HEK293 (cell line): ENCODE measurements at regions not wholly inside any gene's neighbourhood (a gene's known extent, or its start where the extent isn't known, plus 50 kb on each side); places are given as distances from the start of the nearest gene placed in this dataset.
A peak's percentile ranks its signal among the peaks of the same experiment; 100 is the strongest.

Source experiments
- CTCF ChIA-PET: fragments of 350-600 bp; formaldehyde crosslinking; extraction: SDS; loops from one replicate; lab custom pipeline; 2021; ENCODE audit warnings: antibody characterized with exemption; lab: Yijun Ruan, JAX
- POLR2A ChIA-PET: fragments of 300-600 bp; formaldehyde crosslinking; extraction: SDS; loops from one replicate; lab custom pipeline; 2020; ENCODE audit warnings: antibody characterized with exemption, inconsistent platforms; lab: Yijun Ruan, JAX
- H3K27ac ChIP-seq: fragments of 200-500 bp; sonication (Bioruptor generic); 2 replicates; pipeline ENCODE4 v1.5.1; 2014; ENCODE audit warnings: low read depth, low read length, control low read depth, inconsistent platforms; ENCODE audit errors: extremely low read depth
- H3K36me3 ChIP-seq, 2 experiments: fragments of 200-500 bp in 1 of 2; sonication (Bioruptor generic) in 1 of 2; 1 replicate in 1 of 2; 2 replicates in 1 of 2; pipeline ENCODE4 v1.5.1; 2014 to 2017; ENCODE audit warnings: inconsistent platforms in 2 of 2, low read length in 2 of 2; ENCODE audit not compliant: control insufficient read depth in 2 of 2, insufficient read depth in 1 of 2
- H3K4me1 ChIP-seq: fragments of 200-500 bp; sonication (Bioruptor generic); 2 replicates; pipeline ENCODE4 v1.5.1; 2014; ENCODE audit warnings: mild to moderate bottlenecking, low read length, inconsistent platforms; ENCODE audit not compliant: control insufficient read depth, insufficient read depth
- H3K4me3 ChIP-seq: 2 replicates; pipeline ENCODE4 v1.5.1; 2011; ENCODE audit warnings: low read depth, mild to moderate bottlenecking, control low read depth, low read length, moderate library complexity
- H3K9me3 ChIP-seq: fragments of 200-500 bp; sonication (Bioruptor generic); 2 replicates; pipeline ENCODE4 v1.5.1; 2014; ENCODE audit warnings: low read depth, low read length, inconsistent platforms; ENCODE audit not compliant: control insufficient read depth, insufficient read depth
- CTCF ChIP-seq: fragments of 450-650 bp; formaldehyde crosslinking; IDR thresholded peaks from 2 replicates; pipeline ENCODE4 v1.5.1; 2016; ENCODE audit warnings: missing biosample characterization, missing genetic modification characterization
- GLIS1 ChIP-seq: fragments of 450-650 bp; formaldehyde crosslinking; IDR thresholded peaks from 2 replicates; pipeline ENCODE4 v1.5.1; 2016; ENCODE audit warnings: missing biosample characterization, missing genetic modification characterization
- HIC1 ChIP-seq: fragments of 450-650 bp; formaldehyde crosslinking; IDR thresholded peaks from 2 replicates; pipeline ENCODE4 v1.5.1; 2016; ENCODE audit warnings: missing biosample characterization, missing genetic modification characterization
- SETDB1 ChIP-seq: IDR thresholded peaks from one replicate; pipeline ENCODE4 v1.6.1; 2017; ENCODE audit warnings: mild to moderate bottlenecking, low read length, moderate library complexity, mixed read lengths; ENCODE audit not compliant: insufficient read length
- WT1 ChIP-seq: fragments of 450-650 bp; formaldehyde crosslinking; IDR thresholded peaks from 2 replicates; pipeline ENCODE4 v1.5.1; 2016; ENCODE audit warnings: missing biosample characterization, missing genetic modification characterization
- ZBTB17 ChIP-seq: fragments of 450-650 bp; formaldehyde crosslinking; IDR thresholded peaks from 2 replicates; pipeline ENCODE4 v1.5.1; 2016; ENCODE audit warnings: missing biosample characterization, missing genetic modification characterization
- ZBTB21 ChIP-seq: fragments of 450-650 bp; formaldehyde crosslinking; IDR thresholded peaks from 2 replicates; pipeline ENCODE4 v1.5.1; 2017; ENCODE audit warnings: missing biosample characterization, missing genetic modification characterization
- ZBTB26 ChIP-seq: fragments of 450-650 bp; formaldehyde crosslinking; optimal IDR thresholded peaks from 2 replicates; pipeline ENCODE3; 2016; ENCODE audit warnings: missing biosample characterization, mild to moderate bottlenecking, missing genetic modification characterization
- ZNF239 ChIP-seq: fragments of 450-650 bp; formaldehyde crosslinking; IDR thresholded peaks from 2 replicates; pipeline ENCODE4 v1.5.1; 2016; ENCODE audit warnings: missing biosample characterization, missing genetic modification characterization
- ZNF248 ChIP-seq: fragments of 450-650 bp; formaldehyde crosslinking; IDR thresholded peaks from 2 replicates; pipeline ENCODE4 v1.5.1; 2017; ENCODE audit warnings: missing biosample characterization, missing genetic modification characterization
- ZNF274 ChIP-seq, 2 experiments: fragments of 200-500 bp in 1 of 2; fragments of 450-650 bp in 1 of 2; sonication (Bioruptor generic) in 1 of 2; formaldehyde crosslinking in 1 of 2; IDR thresholded peaks; 2 replicates each; pipeline versions ENCODE4 v1.5.1 to v1.6.1; 2014 to 2016; ENCODE audit warnings: borderline replicate concordance in 1 of 2, inconsistent platforms in 1 of 2, low read length in 1 of 2, missing biosample characterization in 1 of 2, missing genetic modification characterization in 1 of 2
- ZNF404 ChIP-seq: fragments of 450-650 bp; formaldehyde crosslinking; IDR thresholded peaks from 2 replicates; pipeline ENCODE4 v1.5.1; 2017; ENCODE audit warnings: missing biosample characterization, missing genetic modification characterization
- ZNF416 ChIP-seq: fragments of 450-650 bp; formaldehyde crosslinking; IDR thresholded peaks from 2 replicates; pipeline ENCODE4 v1.5.1; 2016; ENCODE audit warnings: missing biosample characterization, missing genetic modification characterization
- ZNF473 ChIP-seq: fragments of 450-650 bp; formaldehyde crosslinking; IDR thresholded peaks from 2 replicates; pipeline ENCODE4 v1.5.1; 2017; ENCODE audit warnings: missing biosample characterization, missing genetic modification characterization
- ZNF558 ChIP-seq: fragments of 450-650 bp; formaldehyde crosslinking; IDR thresholded peaks from 2 replicates; pipeline ENCODE4 v1.5.1; 2016; ENCODE audit warnings: missing biosample characterization, missing genetic modification characterization
- ZNF654 ChIP-seq: fragments of 450-650 bp; formaldehyde crosslinking; IDR thresholded peaks from 2 replicates; pipeline ENCODE4 v1.5.1; 2016; ENCODE audit warnings: low read depth, missing biosample characterization, missing genetic modification characterization
- ZNF768 ChIP-seq: fragments of 450-650 bp; formaldehyde crosslinking; IDR thresholded peaks from 2 replicates; pipeline ENCODE4 v1.5.1; 2018; ENCODE audit warnings: missing biosample characterization, mild to moderate bottlenecking, missing genetic modification characterization
- ZSCAN16 ChIP-seq: fragments of 450-650 bp; formaldehyde crosslinking; IDR thresholded peaks from 2 replicates; pipeline ENCODE4 v1.5.1; 2016; ENCODE audit warnings: missing biosample characterization, missing genetic modification characterization

DNA sequence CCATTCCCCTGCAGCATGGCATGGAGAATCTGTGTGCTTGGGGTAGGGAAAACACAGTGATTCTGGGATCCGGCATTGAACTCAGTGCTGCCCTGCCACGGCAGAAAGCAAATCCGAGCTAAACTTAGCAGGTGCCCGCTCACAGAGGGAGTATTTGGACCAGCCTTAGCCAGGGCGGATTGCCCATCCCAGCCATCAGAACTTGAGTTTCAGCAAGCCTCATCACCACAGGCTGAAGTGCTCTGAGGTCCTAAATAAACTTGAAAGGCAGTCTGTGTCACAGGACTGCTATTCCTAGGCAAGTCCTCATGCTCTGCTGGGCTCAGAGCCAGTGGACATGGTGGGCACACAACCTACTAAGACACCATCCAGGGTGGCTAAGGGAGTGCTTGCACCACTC, 86.2 kb upstream of the YPEL5 start:
- TF ChIP-seq GLIS1 (tag by site-specific recombination) = no peak
- TF ChIP-seq ZNF558 = no peak
- TF ChIP-seq ZNF274 (IDR thresholded peaks at IDR 0.05; ENCODE audit: low read length) = no peak
- TF ChIP-seq ZNF274 (tag by site-specific recombination; IDR thresholded peaks at IDR 0.05; ENCODE audit: borderline replicate concordance) = no peak
- TF ChIP-seq ZBTB21 (tag by site-specific recombination) = no peak
- TF ChIP-seq ZNF248 (tag by site-specific recombination) = no peak
- no peak for TF ChIP-seq ZNF416
- no peak for TF ChIP-seq HIC1 (tag by site-specific recombination)
- no peak for TF ChIP-seq ZNF404
- no peak for TF ChIP-seq ZNF768 (tag by site-specific recombination)
- TF ChIP-seq ZNF473 (tag by site-specific recombination) = no peak
- TF ChIP-seq ZSCAN16 = no peak
- no peaks in the 10 kb centered on the region for H3K9me3 ChIP-seq
- H3K36me3 ChIP-seq = no peaks in the 10 kb centered on the region
- H3K4me1 ChIP-seq = no peaks in the 10 kb centered on the region
- H3K4me3 ChIP-seq = no peak overlapping the region
- POLR2A ChIA-PET = no interaction called here
- no peak overlapping the region for H3K27ac ChIP-seq
- CTCF ChIA-PET = no interaction called here

DNA sequence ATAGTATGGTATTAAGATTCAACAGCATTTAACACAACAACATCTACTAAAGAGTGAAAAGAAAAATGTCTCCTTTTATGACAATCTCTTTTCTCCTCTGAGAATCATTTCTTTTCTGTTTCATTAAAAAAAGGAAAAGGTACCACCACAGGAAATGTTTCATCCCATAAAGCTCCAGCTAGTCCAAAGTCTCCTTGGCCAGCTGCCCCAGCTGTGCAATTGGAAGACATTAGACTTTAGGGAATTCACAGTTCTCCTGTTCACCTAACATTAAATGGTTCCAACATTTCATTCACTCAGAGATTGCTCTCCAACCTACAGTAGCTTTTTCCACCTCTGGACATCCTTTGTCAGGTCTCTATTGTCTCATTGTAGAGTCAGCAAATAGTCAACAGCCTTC, 78.7 kb upstream of the YPEL5 start:
- TF ChIP-seq ZBTB17 = no peak
- TF ChIP-seq WT1 (tag by site-specific recombination) = no peak
- no peak for TF ChIP-seq ZNF239 (tag by site-specific recombination)
- no peak for TF ChIP-seq SETDB1
- POLR2A ChIA-PET = no interaction called here
- CTCF ChIA-PET = interaction anchor here (0.6 kb wide), 1 partner anchor 1136 kb away, joined by 4 read pairs; no protein-coding TSS in a partner anchor
- Histone ChIP-seq H3K9me3 (no peaks in the 10 kb centered on the region), H3K4me3 (no peak overlapping the region), H3K27ac (no peak overlapping the region), H3K36me3 (no peaks in the 10 kb centered on the region), H3K4me1 (no peaks in the 10 kb centered on the region)

- POLR2A ChIA-PET = no interaction called here
- no peaks in the 10 kb centered on the region for H3K9me3 ChIP-seq
- H3K36me3 ChIP-seq = no peaks in the 10 kb centered on the region
- H3K27ac ChIP-seq = no peak overlapping the region
- H3K4me1 ChIP-seq = no peaks in the 10 kb centered on the region
- CTCF ChIA-PET = interaction anchor here (0.7 to 3.7 kb wide), 23 partner anchors 8 to 1114 kb away, joined by 3 to 27 read pairs (median 4); no protein-coding TSS in a partner anchor
- H3K4me3 ChIP-seq = no peak overlapping the region
- TF ChIP-seq ZNF654 (tag by site-specific recombination) (peak; percentile 82), ZBTB26 (tag by site-specific recombination) (no peak), CTCF (tag by site-specific recombination) (peak; percentile 65; the same call in 1 of the 2 replicates)
Observed at GRCh38 chr2:30072250-30072842, 74.5 kb upstream of the YPEL5 start.
